Pancreas (tissue), 10 donors: ENCODE measurements at regions not wholly inside any gene's neighbourhood (a gene's known extent, or its start where the extent isn't known, plus 50 kb on each side); places are given as distances from the start of the nearest gene placed in this dataset.

Experiments
- ATAC-seq, 4 donors: fragments of 200-7000 bp; cut with Tn5 transposase; one replicate each; pipeline versions ENCODE4 v1.8.0 to v1.9.1; 2020; ENCODE audit warnings: mild to moderate bottlenecking in 4 of 4, moderate library complexity in 4 of 4
- DNase-seq, 6 donors: peaks; one replicate each; pipeline ENCODE4 v3.0.0-alpha.2; 2020
- FAIRE-seq: peaks from 2 replicates; lab custom pipeline; 2012; peaks lifted over from hg19 to GRCh38; lab: Jason Lieb, UNC
- H3K27ac ChIP-seq, 4 donors: fragments of 200-600 bp; sonication (generic); 1 replicate in 3 of 4; 2 replicates in 1 of 4; pipeline versions ENCODE4 v1.5.0 to v1.8.0; 2020
- H3K27me3 ChIP-seq, 4 donors: fragments of 200-600 bp; one replicate each; pipeline ENCODE4 v1.8.0; 2021
- H3K36me3 ChIP-seq, 3 donors: fragments of 200-600 bp; sonication (generic) in 1 of 3; one replicate each; pipeline versions ENCODE4 v1.5.0 to v1.8.0; 2020 to 2021
- H3K4me1 ChIP-seq, 3 donors: fragments of 200-600 bp; one replicate each; pipeline ENCODE4 v1.8.0; 2021
- H3K4me3 ChIP-seq, 4 donors: fragments of 200-600 bp; sonication (generic) in 2 of 4; one replicate each; pipeline versions ENCODE4 v1.5.0 to v1.8.0; 2020 to 2021
- H3K9me3 ChIP-seq, 4 donors: fragments of 200-600 bp; one replicate each; pipeline ENCODE4 v1.8.0; 2021
- WGBS, 2 donors: extraction: QIAGEN DNeasy Blood & Tissue Kit; methylation state at CpG; one replicate each; pipeline ENCODE4 v1.1.7; 2013; 5-methylcytosine and 5-hydroxymethylcytosine counted together
- intact Hi-C, 3 donors: fragments of 100-400 bp; cut with DNase I; formaldehyde crosslinking; loops; one replicate each; pipeline versions ENCODE4 v1.11.1 to v1.14.2; 2022
- TF ChIP-seq, protein P1 (sequence below), 4 donors: fragments of 200-600 bp; sonication (generic) in 3 of 4; IDR thresholded peaks; one replicate each; pipeline versions ENCODE4 v1.5.0 to v1.8.0; 2021; ENCODE audit warnings: antibody characterized with exemption in 4 of 4
- donor health status: healthy with polysubstance abuse.
- donor health status: DM: no; HTN: no; CAD: no; lungs with moderate emphysema.
- donor health status: DM: no; HTN: no; CAD: no.
- donor health status: control.
- donor health status: control.
- donor health status: Bipolar disorder and iron deficiency.
- donor health status: DM: yes; HTN: yes; CAD: no.
- donor health status: DM: no; HTN: no; CAD: no.
- donor health status: DM: no; HTN: no; CAD: no.
- donor health status: DM: yes; HTN: yes; CAD: no.

DNA sequence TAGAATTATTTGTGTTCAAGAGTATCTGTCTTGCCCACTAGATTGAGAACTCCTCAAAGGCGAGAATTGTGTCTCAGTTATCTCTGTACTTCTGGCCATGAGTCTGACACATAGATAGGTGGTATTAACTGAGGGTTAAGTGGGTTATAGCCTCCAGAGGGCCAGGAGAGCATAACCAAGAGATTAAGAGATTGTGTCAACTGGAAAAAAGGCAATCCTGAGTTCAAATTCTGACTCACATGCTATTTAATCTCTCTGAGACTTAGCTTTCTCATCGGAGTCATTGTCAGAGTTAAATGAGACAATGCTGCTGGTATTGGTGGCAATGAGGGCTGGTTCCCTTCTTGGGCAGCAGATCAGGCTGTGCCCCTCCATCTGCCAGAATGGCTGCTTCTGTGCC is 330.9 kb downstream of the TNS1 start:
- no peak for ATAC-seq
- DNase-seq: no peak
- Histone ChIP-seq H3K4me3 (no peak overlapping the region), H3K36me3 (no peaks in the 10 kb centered on the region), H3K27me3 (no peaks in the 10 kb centered on the region), H3K27ac (no peak overlapping the region), H3K4me1 (no peaks in the 10 kb centered on the region), H3K9me3 (no peaks in the 10 kb centered on the region)
- FAIRE-seq: no peak
- WGBS, 2 donors: 34 to 45% methylated on average over 2 of the region's 2 CpGs
- intact Hi-C loops: no loop called here
- TF ChIP-seq, protein P1, sequence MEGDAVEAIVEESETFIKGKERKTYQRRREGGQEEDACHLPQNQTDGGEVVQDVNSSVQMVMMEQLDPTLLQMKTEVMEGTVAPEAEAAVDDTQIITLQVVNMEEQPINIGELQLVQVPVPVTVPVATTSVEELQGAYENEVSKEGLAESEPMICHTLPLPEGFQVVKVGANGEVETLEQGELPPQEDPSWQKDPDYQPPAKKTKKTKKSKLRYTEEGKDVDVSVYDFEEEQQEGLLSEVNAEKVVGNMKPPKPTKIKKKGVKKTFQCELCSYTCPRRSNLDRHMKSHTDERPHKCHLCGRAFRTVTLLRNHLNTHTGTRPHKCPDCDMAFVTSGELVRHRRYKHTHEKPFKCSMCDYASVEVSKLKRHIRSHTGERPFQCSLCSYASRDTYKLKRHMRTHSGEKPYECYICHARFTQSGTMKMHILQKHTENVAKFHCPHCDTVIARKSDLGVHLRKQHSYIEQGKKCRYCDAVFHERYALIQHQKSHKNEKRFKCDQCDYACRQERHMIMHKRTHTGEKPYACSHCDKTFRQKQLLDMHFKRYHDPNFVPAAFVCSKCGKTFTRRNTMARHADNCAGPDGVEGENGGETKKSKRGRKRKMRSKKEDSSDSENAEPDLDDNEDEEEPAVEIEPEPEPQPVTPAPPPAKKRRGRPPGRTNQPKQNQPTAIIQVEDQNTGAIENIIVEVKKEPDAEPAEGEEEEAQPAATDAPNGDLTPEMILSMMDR (IDR thresholded peaks at IDR 0.05): no peak

DNA sequence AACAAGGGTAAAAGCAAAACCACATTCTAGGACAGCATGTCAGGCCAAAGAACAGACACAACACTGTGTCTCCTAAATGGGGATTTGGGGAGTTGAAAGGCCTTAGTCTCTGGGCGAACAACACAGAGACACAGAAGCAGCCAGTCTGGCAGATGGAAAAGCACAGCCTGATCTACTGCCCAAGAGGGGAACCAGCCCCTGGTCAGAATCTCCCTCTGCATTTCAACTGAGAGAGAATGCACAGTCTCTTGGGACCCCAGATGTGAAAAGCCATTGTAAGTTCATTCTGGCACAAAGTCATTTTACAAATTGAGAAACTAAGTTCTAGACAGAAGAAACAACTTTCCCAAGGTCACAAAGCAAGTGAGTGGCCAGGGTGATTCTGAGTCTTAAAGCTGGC is 331.7 kb downstream of the TNS1 start:
- no peak for FAIRE-seq

DNA sequence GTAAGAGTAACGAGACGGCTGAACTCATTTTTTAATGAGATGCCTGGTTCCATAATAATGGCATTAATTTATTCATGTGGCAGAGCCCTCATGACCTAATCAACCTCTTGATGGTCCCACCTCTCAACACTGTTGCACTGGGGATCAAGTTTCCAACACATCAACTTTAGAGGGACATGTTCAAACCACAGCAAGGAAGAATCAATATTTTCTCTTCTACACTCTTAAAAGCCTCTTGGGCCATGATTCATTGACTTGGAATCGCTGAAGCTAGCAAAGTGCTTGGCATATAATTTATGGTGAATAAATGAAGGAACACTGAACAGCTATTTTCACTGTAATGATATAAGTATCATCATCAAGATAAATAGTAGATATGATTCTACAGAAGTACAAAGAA is 333.0 kb downstream of the TNS1 start:
- Histone ChIP-seq H3K27me3 (no peaks in the 10 kb centered on the region), H3K36me3 (no peaks in the 10 kb centered on the region), H3K27ac (no peak overlapping the region), H3K9me3 (no peaks in the 10 kb centered on the region), H3K4me3 (no peak overlapping the region), H3K4me1 (no peaks in the 10 kb centered on the region)
- intact Hi-C loops: no loop called here
- 91 to 93% methylated on average over 3 of the region's 3 CpGs for WGBS, 2 donors
- FAIRE-seq: no peak
- DNase-seq: no peak
- no peak for ATAC-seq
- TF ChIP-seq, protein P1 (IDR thresholded peaks at IDR 0.05): no peak

More for the DNA sequence above, 331.7 kb downstream of the TNS1 start:
- intact Hi-C loops: no loop called here
- Histone ChIP-seq H3K36me3 (no peaks in the 10 kb centered on the region), H3K4me3 (no peak overlapping the region), H3K27ac (no peak overlapping the region), H3K27me3 (no peaks in the 10 kb centered on the region), H3K4me1 (no peaks in the 10 kb centered on the region), H3K9me3 (no peaks in the 10 kb centered on the region)
- 92 to 95% methylated on average over 1 of the region's 1 CpG for WGBS, 2 donors
- ATAC-seq (no peak), DNase-seq (no peak)
- TF ChIP-seq, protein P1 (IDR thresholded peaks at IDR 0.05): no peak

DNA sequence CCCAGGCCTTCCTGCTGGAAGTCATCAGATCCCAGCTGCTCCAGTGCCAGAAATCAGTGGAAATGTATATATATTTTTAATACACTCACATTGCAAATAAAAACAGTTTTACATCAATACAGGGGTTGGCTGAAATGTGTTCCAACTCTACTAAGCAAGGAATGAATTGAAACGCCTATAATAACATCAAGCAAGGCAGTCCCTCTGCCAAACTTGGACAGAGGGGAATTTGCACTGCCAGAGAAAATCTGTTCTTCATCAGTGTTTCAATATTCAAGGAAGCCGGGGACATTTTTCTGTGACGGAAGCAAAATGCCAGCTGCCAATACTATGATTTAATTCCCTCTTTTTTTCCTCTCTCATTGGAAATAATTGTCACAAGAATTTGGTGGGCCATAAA is 335.3 kb downstream of the TNS1 start:
- DNase-seq (no peak), FAIRE-seq (no peak), ATAC-seq (no peak)
- no peaks in the 10 kb centered on the region for H3K4me1 ChIP-seq
- intact Hi-C loops: no loop called here
- no peak overlapping the region for H3K27ac ChIP-seq
- 70 to 81% methylated on average over 3 of the region's 3 CpGs for WGBS, 2 donors
- TF ChIP-seq, protein P1 (IDR thresholded peaks at IDR 0.05): no peak
- no peaks in the 10 kb centered on the region for H3K36me3 ChIP-seq
- H3K4me3 ChIP-seq: no peak overlapping the region
- H3K9me3 ChIP-seq: no peaks in the 10 kb centered on the region
- H3K27me3 ChIP-seq: no peaks in the 10 kb centered on the region

DNA sequence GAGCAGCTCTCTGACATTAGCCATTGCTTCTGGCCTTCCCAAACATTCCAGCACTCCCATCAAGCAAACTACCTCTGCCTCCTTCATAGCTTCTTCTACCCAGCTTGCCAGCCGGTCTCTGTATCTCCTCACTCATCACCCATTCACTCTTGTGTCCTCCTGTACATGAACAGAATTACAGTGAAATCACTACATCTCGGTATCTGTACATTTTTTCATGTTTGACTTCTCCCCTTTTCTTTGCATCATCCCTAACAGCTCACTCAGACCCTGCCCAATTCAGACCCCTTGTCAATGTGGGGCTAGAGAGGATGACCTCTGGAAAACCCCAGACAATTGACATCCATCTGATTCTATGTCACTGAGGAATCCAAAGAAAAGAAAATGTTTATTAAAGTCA is 335.8 kb downstream of the TNS1 start:
- no peak overlapping the region for H3K27ac ChIP-seq
- no peak for FAIRE-seq

More for the DNA sequence above, 335.8 kb downstream of the TNS1 start:
- Histone ChIP-seq H3K36me3 (no peaks in the 10 kb centered on the region), H3K27me3 (no peaks in the 10 kb centered on the region), H3K9me3 (no peaks in the 10 kb centered on the region), H3K4me1 (no peaks in the 10 kb centered on the region), H3K4me3 (no peak overlapping the region)
- TF ChIP-seq, protein P1 (IDR thresholded peaks at IDR 0.05): no peak
- 83 to 95% methylated on average over 2 of the region's 2 CpGs for WGBS, 2 donors
- DNase-seq (no peak), ATAC-seq (no peak)
- intact Hi-C loops: no loop called here
